NCI-H2171 (cell line): ENCODE measurements at regions not wholly inside any gene's neighbourhood (a gene's known extent, or its start where the extent isn't known, plus 50 kb on each side); places are given as distances from the start of the nearest gene placed in this dataset.

Experiments used
- DNase-seq: peaks from one replicate; lab custom pipeline; 2025; lab: John Stamatoyannopoulos, UW

DNA sequence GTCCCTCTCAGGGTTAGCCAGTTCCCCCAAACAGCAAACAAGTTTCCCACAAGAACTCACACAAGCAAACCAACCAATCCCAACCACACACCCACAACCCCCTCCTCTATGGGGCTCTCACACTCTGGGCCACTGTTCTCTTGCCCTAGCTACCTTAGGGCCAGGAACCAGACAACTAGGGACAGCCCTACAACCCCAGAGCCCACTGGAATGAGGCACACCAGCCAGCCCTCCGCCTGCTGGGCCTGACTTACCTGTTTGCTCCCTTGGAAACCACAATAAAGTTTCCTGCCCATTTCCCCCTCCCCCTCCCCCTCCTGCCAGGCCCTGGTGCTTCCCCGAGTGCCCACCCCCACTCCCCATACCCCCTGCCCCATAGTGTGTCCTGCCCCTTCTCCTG lies 132.6 kb downstream of the WDR11 start:
- DNase-seq: no peak

GRCh38 chr10:120984221-120984620 lies 133.1 kb downstream of the WDR11 start:
- DNase-seq: no peak

- DNase-seq: no peak
Measured at GRCh38 chr10:120987359-120987758, 136.2 kb downstream of the WDR11 start.

GRCh38 chr10:120988751-120989150 lies 137.6 kb downstream of the WDR11 start:
- no peak for DNase-seq

- DNase-seq: no peak
Measured at GRCh38 chr10:120989279-120989678, 138.1 kb downstream of the WDR11 start.

DNA sequence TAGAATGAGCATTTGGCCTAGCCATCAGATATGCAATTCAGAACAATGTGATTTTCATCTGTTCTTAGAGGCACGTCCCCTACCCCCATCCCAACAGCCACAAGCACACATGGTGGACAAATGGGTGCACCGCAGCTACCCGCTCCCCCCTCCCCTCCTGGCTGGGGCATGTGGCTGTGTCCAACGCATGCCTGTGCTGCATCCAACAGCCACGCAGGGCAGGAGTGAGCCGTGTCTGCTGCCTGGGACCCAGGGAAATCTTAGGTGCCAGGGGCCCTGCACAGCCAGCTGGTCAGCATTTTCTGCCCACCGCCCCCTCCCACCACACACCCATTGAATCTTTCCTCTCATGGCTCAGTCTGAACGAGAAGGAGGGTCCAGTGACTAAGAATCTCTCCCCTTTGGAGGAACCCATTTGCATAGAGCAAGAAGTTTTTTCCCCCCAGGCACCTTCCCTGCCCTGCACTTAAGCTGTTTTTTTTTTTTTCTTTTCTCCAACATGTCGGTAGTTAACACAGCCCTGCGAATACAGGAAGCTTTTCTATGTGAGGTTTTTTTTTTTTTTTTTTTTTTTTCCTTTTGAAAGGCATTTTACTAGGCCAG lies 138.9 kb downstream of the WDR11 start:
- no peak for DNase-seq

- no peak for DNase-seq
Measured at GRCh38 chr10:120990831-120991230, 139.7 kb downstream of the WDR11 start.

- DNase-seq: no peak
Measured at GRCh38 chr10:120993089-120993488, 141.9 kb downstream of the WDR11 start.

- DNase-seq: no peak
Measured at GRCh38 chr10:120995768-120996167, 144.6 kb downstream of the WDR11 start.

GRCh38 chr10:120996456-120997034 lies 145.4 kb downstream of the WDR11 start:
- no peak for DNase-seq

GRCh38 chr10:120997313-120997712 lies 146.2 kb downstream of the WDR11 start:
- DNase-seq: no peak

DNA sequence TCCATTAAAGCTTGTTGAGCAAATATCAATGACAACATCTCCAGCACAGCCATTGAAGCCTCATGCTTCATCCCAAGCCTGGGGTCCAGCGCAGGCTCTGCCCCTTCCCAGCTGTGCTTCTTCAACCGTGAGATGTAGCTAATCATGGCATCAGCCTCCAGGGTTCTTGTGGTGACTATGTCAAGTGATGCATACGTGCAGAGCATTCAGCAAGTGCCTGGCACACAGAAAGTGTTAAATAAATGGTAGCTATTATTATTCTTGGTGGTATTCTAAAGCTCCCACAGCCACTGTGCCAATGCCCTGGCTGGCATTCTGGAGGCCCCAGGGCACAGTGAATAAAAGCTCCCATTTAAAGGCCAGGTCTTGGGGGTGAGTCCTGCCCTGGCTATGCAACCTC lies 146.6 kb downstream of the WDR11 start:
- no peak for DNase-seq

DNA sequence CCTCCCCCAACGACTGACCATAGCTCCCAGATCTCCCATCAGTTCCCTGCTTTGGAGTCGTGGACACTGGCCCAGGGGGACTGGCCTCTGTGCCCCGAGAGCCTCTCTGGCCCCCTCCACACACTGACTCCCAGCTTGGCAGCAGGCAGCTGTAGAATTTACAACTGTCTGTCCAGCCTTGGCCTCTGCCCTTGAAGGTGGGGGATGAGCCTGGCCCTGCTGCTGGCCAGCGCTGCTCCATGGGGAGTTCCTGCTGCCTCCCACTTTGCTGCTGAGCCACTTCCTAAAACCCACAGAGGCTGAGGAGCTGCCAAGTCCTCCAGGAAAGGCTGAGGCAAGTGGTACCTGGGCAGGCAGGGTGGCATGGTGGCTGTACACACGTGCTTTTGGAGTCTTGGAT lies 147.1 kb downstream of the WDR11 start:
- no peak for DNase-seq

DNA sequence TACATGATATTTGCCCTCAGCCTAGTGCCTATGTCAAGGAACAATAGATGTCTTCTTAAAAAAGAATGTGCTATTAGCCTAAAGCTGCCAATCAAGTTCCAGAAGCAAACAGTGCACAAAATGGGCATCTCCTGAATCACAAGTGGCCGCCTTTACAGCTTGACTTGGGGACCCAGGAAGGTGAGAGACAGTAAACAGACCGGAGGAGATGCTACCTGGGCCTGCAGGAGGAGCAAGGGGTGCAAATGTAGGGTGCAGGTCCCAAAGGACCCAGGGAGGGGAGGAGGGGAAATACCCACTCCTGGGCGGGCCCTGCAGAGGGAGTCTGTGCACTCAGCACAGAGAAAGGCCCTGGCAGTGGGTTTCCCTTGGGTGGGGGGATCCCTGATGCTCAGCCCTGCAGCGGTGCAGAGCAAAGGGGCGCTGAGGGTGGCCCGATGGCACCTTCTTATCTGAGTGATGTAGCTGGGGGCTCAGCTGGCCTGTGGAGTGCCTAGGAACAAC lies 147.7 kb downstream of the WDR11 start:
- no peak for DNase-seq

GRCh38 chr10:120999868-121000267 lies 148.7 kb downstream of the WDR11 start:
- no peak for DNase-seq

DNA sequence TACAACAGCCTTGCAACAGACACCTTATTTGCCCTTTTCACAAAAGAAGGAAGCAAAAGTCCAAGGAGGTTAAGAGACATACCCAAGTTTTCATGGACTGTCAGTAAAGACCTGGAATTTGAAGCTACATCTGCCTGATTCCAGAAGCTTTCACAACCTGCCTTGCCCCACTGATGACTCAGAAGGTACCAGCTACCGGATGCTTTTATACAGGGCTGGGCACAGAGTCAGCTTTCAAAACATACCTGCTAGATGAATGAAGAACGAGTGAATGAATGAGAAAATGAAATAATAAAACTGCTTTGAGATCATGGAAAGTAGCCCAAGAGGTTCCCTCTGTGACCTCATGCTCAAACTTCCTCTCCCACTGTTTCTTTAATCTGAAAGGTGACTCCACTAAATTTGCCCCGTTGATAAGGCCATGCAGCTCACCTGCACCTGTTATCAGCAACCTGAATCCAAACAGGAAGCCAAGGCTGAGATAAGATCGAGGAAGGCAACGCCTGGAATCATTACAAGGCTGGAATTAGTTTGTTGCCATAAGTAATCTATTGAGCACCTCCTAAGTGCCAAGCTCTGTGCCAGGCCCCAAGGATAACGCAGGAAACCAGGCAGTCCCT lies 151.5 kb downstream of the WDR11 start:
- DNase-seq: no peak

DNA sequence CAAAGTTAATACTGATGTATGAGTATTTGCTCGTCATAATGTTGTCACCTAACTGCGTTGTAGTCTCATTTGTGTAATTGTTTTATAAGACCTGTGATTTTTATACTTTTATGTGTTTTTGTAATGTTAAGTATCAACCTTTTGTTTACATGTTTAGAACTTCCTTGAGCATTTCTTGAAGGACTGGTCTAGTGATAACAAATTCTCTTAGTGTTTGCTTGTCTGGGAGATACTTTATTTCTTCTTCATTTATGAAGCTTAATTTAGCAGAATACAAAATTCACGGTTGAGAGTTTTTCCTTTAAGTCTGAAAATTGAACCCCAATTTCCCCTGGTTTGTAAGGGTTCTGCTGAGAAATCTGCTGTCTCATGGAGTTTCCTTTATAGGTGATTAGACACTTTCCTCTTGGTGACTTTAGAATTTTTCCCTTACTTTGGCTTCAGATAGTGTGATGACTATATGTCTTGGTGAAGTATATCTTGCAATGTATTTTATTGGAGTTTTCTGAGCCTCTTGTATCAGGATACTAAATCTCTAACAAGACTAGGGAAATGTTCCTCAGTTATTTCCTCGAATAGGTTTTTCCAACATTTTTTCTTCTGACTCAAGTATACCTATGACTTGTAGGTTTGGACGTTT lies 154.9 kb downstream of the WDR11 start:
- DNase-seq: no peak

GRCh38 chr10:121007264-121007663 lies 156.1 kb downstream of the WDR11 start:
- DNase-seq: no peak

GRCh38 chr10:121015916-121016315 lies 164.8 kb downstream of the WDR11 start:
- DNase-seq: no peak

- no peak for DNase-seq
Measured at GRCh38 chr10:121024905-121025584, 173.9 kb downstream of the WDR11 start.

DNA sequence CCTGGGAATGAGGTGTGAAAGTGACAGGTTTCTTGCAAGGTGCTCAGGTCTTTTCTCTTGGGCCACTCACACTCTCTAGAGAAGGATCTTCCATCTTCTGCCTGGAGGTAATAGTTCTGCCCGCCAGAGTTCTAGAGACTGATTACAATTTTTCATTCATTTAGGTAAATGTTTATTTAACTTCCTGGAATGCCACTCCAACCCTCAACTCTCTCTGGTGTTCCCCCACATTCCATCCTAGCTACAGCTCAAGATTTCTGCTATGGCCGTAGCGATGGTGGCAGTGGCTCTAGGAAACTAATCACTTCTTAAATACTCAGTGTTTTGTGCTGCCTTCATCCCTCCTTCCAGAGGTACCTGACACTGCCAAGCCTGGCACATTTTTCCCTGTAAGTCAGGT lies 174.6 kb downstream of the WDR11 start:
- DNase-seq: no peak

- peak; percentile 64 for DNase-seq
Measured at GRCh38 chr10:121027371-121027770, 176.2 kb downstream of the WDR11 start.

DNA sequence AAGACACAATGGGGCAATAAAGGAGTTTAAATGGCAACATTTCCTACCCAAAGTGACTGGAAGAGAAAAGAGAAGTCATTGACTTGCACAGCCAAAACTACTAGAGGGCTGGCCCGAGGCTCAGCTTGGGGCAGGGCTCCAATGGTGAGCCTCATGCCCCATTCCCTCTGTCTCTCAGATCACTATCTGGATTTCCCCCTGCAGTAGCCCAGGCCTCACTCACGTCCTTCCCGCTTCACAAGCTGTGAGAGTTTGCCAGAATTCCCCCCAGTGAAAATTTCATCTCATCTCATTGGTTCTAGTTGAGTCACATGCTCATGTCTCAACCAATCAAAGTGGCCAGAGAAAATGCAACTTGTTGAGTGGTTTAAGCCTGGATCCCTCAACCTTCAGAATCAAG lies 181.3 kb downstream of the WDR11 start:
- no peak for DNase-seq
